NCI-H446 (cell line): ENCODE measurements at regions not wholly inside any gene's neighbourhood (a gene's known extent, or its start where the extent isn't known, plus 50 kb on each side); places are given as distances from the start of the nearest gene placed in this dataset.
"Not testable (repeated sequence)": the region's sequence is repeated elsewhere in the genome, so short reads cannot be mapped to it uniquely, and the experiment has no call there.

Experiments used
- DNase-seq, 2 experiments: peaks; one replicate each; lab custom pipeline; 2025; lab: John Stamatoyannopoulos, UW

- DNase-seq = no peak
Observed at GRCh38 chr2:64918220-64918886, 70.8 kb upstream of the SLC1A4 start.

- no peak for DNase-seq
Observed at GRCh38 chr2:64919261-64919660, 69.9 kb upstream of the SLC1A4 start.

- DNase-seq = no peak
Observed at GRCh38 chr2:64922482-64923384, 66.5 kb upstream of the SLC1A4 start.

- no peak for DNase-seq
Observed at GRCh38 chr2:64923385-64923710, 65.9 kb upstream of the SLC1A4 start.

- DNase-seq = no peak
Observed at GRCh38 chr2:64924170-64924934, 64.8 kb upstream of the SLC1A4 start.

GRCh38 chr2:64925930-64926722 lies 63.1 kb upstream of the SLC1A4 start:
- not testable (repeated sequence) for DNase-seq

- DNase-seq = no peak
Observed at GRCh38 chr2:64928813-64929212, 60.4 kb upstream of the SLC1A4 start.

GRCh38 chr2:64929333-64929732 lies 59.9 kb upstream of the SLC1A4 start:
- DNase-seq = no peak

GRCh38 chr2:64930258-64930671 lies 58.9 kb upstream of the SLC1A4 start:
- no peak for DNase-seq

- DNase-seq = no peak
Observed at GRCh38 chr2:64931246-64932115, 57.7 kb upstream of the SLC1A4 start.

- no peak for DNase-seq
Observed at GRCh38 chr2:64932116-64932370, 57.2 kb upstream of the SLC1A4 start.

GRCh38 chr2:64932371-64933216 lies 56.6 kb upstream of the SLC1A4 start:
- no peak for DNase-seq

- no peak for DNase-seq
Observed at GRCh38 chr2:64934530-64934929, 54.7 kb upstream of the SLC1A4 start.

- DNase-seq = no peak
Observed at GRCh38 chr2:64936809-64937208, 52.4 kb upstream of the SLC1A4 start.

GRCh38 chr2:64937314-64937686 lies 51.9 kb upstream of the SLC1A4 start:
- not testable (repeated sequence) for DNase-seq

GRCh38 chr2:64937687-64938491 lies 51.3 kb upstream of the SLC1A4 start:
- DNase-seq = no peak

GRCh38 chr2:64938607-64939285 lies 50.5 kb upstream of the SLC1A4 start:
- no peak for DNase-seq

- no peak for DNase-seq
Observed at GRCh38 chr2:64939332-64939917, 49.8 kb upstream of the SLC1A4 start.
